A673 (cell line): ENCODE measurements at regions not wholly inside any gene's neighbourhood (a gene's known extent, or its start where the extent isn't known, plus 50 kb on each side); places are given as distances from the start of the nearest gene placed in this dataset.

ENCODE experiments used
- EZH2 ChIP-seq: fragments of 200-600 bp; sonication (generic); IDR thresholded peaks from 2 replicates; pipeline ENCODE4 v1.6.1; 2017; ENCODE audit warnings: borderline replicate concordance, low read depth, mild to moderate bottlenecking, mixed read lengths, antibody characterized with exemption, low read length; ENCODE audit not compliant: poor library complexity, severe bottlenecking
- TF ChIP-seq, protein P1 (sequence below): fragments of 300-800, 200-600 bp; sonication (generic); conservative IDR thresholded peaks from 2 replicates; pipeline ENCODE4 v1.5.1; 2017; ENCODE audit warnings: low read depth, mild to moderate bottlenecking, antibody characterized with exemption, low read length, moderate library complexity, mixed read lengths

DNA sequence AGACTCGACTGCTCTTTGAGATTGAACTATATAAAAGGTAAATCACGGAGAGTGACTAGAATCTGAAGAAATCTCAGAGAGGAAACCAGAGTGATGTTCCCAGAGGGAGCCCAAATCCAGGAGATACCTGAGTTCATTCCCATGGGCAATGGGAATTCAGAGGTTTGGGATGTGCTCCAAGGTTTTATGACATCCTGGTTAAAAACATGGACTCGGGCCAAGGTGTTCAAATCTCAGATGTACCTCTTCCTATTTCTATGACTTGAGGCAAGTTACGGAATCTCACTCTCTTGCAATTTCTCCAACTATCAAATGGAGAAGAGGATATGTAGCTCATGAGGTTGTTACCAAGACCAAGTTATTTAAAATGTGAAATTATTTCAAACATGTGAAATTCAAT is 54.5 kb upstream of the RAB18 start:
- TF ChIP-seq, protein P1, sequence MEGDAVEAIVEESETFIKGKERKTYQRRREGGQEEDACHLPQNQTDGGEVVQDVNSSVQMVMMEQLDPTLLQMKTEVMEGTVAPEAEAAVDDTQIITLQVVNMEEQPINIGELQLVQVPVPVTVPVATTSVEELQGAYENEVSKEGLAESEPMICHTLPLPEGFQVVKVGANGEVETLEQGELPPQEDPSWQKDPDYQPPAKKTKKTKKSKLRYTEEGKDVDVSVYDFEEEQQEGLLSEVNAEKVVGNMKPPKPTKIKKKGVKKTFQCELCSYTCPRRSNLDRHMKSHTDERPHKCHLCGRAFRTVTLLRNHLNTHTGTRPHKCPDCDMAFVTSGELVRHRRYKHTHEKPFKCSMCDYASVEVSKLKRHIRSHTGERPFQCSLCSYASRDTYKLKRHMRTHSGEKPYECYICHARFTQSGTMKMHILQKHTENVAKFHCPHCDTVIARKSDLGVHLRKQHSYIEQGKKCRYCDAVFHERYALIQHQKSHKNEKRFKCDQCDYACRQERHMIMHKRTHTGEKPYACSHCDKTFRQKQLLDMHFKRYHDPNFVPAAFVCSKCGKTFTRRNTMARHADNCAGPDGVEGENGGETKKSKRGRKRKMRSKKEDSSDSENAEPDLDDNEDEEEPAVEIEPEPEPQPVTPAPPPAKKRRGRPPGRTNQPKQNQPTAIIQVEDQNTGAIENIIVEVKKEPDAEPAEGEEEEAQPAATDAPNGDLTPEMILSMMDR: no peak
- TF ChIP-seq EZH2: no peak
